ENCODE measurements at regions not wholly inside any gene's neighbourhood (a gene's known extent, or its start where the extent isn't known, plus 50 kb on each side); places are given as distances from the start of the nearest gene placed in this dataset.

DNA sequence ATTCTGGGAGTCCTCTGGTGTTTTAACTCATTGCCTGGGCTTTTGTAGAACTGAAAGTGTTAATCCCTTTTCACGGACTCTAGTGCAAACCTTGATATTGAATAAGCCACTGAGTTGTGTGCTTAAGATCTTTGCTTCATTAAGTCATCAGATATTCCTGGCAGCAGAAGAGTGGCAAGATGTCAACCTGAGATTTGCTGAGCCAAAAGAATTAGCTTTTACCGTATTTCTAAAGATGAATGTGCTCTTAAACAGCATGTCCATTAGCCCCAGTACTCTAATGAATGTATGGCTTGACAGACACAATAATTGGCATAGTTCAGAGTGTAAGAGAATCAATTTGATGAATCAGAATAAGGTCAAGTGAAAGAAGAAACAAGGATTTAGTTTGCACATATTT is 87.2 kb upstream of the CDH6 start:
- DNase-seq (ENCODE audit: low spot score): no peak
- TF ChIP-seq, protein P1, sequence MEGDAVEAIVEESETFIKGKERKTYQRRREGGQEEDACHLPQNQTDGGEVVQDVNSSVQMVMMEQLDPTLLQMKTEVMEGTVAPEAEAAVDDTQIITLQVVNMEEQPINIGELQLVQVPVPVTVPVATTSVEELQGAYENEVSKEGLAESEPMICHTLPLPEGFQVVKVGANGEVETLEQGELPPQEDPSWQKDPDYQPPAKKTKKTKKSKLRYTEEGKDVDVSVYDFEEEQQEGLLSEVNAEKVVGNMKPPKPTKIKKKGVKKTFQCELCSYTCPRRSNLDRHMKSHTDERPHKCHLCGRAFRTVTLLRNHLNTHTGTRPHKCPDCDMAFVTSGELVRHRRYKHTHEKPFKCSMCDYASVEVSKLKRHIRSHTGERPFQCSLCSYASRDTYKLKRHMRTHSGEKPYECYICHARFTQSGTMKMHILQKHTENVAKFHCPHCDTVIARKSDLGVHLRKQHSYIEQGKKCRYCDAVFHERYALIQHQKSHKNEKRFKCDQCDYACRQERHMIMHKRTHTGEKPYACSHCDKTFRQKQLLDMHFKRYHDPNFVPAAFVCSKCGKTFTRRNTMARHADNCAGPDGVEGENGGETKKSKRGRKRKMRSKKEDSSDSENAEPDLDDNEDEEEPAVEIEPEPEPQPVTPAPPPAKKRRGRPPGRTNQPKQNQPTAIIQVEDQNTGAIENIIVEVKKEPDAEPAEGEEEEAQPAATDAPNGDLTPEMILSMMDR (IDR thresholded peaks at IDR 0.05): no peak
- Histone ChIP-seq H3K9me3 (no peaks in the 10 kb centered on the region), H3K27me3 (no peaks in the 10 kb centered on the region), H3K36me3 (no peaks in the 10 kb centered on the region), H3K4me3 (no peak overlapping the region), H3K4me1 (no peaks in the 10 kb centered on the region), H3K27ac (no peak overlapping the region)

DNA sequence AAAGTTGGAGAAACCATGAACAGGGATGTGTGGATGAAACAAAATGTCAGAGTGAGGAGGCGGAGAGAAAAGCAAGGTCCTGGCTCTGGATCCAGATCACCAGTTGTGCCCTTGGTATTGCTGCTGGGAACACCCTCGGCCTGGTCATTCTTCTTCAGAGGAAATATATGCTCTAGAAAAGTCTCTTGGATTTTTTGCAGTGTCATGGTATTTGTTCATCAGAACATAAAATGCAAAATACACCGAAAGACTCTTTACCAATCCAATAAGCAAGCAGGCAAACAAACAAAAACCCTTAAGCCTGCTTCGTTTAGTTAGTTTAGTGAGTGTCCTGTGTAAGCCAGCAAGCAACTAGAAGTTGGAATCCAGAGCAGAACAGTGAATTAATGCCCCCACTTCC is 88.7 kb upstream of the CDH6 start:
- Histone ChIP-seq H3K27ac (no peak overlapping the region), H3K9me3 (no peaks in the 10 kb centered on the region), H3K4me3 (no peak overlapping the region), H3K4me1 (no peaks in the 10 kb centered on the region), H3K36me3 (no peaks in the 10 kb centered on the region), H3K27me3 (no peaks in the 10 kb centered on the region)
- no peak for DNase-seq (ENCODE audit: low spot score)
- TF ChIP-seq, protein P1 (IDR thresholded peaks at IDR 0.05): no peak

DNA sequence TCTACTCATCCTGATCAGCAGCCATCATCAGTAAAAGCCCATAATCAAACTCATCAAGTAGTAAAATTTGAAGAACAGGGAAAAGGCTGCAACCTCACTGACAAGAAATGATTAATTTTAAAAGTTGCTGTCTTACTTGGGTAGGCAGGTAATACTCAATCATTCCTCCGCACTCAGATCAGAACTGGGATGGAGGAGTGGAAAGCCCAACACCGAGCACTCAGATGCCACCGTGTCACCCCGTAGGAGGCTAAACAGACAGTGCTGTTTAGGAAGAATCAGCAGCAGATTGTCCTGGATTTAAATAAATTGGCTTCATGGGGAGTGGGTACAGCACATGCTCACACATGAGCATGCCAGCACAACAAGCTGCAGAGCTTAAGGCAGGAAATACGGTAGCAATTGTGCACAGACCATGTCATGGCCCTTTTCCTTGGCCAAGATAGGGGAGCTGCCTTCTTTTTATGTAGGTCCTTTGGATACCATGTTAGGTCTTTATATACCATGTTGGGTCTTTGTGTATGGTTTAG is 92.6 kb upstream of the CDH6 start:
- no peaks in the 10 kb centered on the region for H3K27me3 ChIP-seq
- no peak for DNase-seq (ENCODE audit: low spot score)

GRCh38 chr5:31100047-31100575 is 93.4 kb upstream of the CDH6 start:
- TF ChIP-seq, protein P1 (IDR thresholded peaks at IDR 0.05): no peak
- no peaks in the 10 kb centered on the region for H3K36me3 ChIP-seq
- H3K4me3 ChIP-seq: no peak overlapping the region
- H3K27me3 ChIP-seq: no peaks in the 10 kb centered on the region
- H3K27ac ChIP-seq: no peak overlapping the region
- no peak for DNase-seq (ENCODE audit: low spot score)
- H3K9me3 ChIP-seq: no peaks in the 10 kb centered on the region
- H3K4me1 ChIP-seq: peaks cover 0 to 5% of the 10 kb centered on the region in 2 donors

More for the DNA sequence above, 92.6 kb upstream of the CDH6 start:
- H3K36me3 ChIP-seq: no peaks in the 10 kb centered on the region
- TF ChIP-seq, protein P1 (IDR thresholded peaks at IDR 0.05): no peak
- no peak overlapping the region for H3K4me3 ChIP-seq
- no peak overlapping the region for H3K27ac ChIP-seq
- H3K4me1 ChIP-seq: peaks cover 0 to 5% of the 10 kb centered on the region in 2 donors
- H3K9me3 ChIP-seq: no peaks in the 10 kb centered on the region

DNA sequence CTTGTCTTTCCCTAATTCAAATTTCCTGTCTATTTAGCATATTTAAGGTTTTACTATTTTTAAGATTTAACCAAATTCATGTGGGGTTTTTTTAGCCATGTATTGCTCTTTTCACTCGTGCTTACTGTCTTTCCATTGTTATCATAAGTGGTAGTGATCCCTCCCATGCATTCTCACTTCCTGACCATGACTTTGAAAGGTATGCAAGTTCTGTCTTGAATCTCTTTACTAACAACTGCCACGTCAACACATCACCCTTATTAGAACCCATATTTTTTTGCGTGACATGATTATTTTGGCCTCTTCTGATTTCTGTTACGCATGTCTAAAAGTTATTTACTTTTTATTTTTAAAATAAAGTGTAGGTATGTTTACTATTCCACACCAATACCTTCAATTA is 94.7 kb upstream of the CDH6 start:
- H3K36me3 ChIP-seq: no peaks in the 10 kb centered on the region

More for the DNA sequence above, 94.7 kb upstream of the CDH6 start:
- H3K27me3 ChIP-seq: no peaks in the 10 kb centered on the region
- no peaks in the 10 kb centered on the region for H3K9me3 ChIP-seq
- no peak overlapping the region for H3K27ac ChIP-seq
- DNase-seq (ENCODE audit: low spot score): no peak
- TF ChIP-seq, protein P1 (IDR thresholded peaks at IDR 0.05): no peak
- peaks cover 0 to 5% of the 10 kb centered on the region in 2 donors for H3K4me1 ChIP-seq
- H3K4me3 ChIP-seq: no peak overlapping the region
